GM19395 (cell line): ENCODE measurements at regions not wholly inside any gene's neighbourhood (a gene's known extent, or its start where the extent isn't known, plus 50 kb on each side); places are given as distances from the start of the nearest gene placed in this dataset.

Source experiments
- ATAC-seq: cut with Tn5 transposase; IDR thresholded peaks from one replicate; pipeline ENCODE4 v1.9.1; 2021; ENCODE audit warnings: mild to moderate bottlenecking, moderate library complexity; ENCODE audit not compliant: unreplicated experiment

GRCh38 chr1:37085393-37085792 is 51.1 kb upstream of the GRIK3 start:
- no peak for ATAC-seq

GRCh38 chr1:37089750-37090149 is 55.4 kb upstream of the GRIK3 start:
- no peak for ATAC-seq

GRCh38 chr1:37090671-37091070 is 56.4 kb upstream of the GRIK3 start:
- no peak for ATAC-seq

- no peak for ATAC-seq
Measured at GRCh38 chr1:37092937-37093336, 58.6 kb upstream of the GRIK3 start.

GRCh38 chr1:37094302-37094701 is 60.0 kb upstream of the GRIK3 start:
- ATAC-seq: no peak

GRCh38 chr1:37096523-37096922 is 62.2 kb upstream of the GRIK3 start:
- no peak for ATAC-seq

GRCh38 chr1:37097731-37098130 is 63.4 kb upstream of the GRIK3 start:
- ATAC-seq: no peak

GRCh38 chr1:37098237-37098636 is 63.9 kb upstream of the GRIK3 start:
- no peak for ATAC-seq

GRCh38 chr1:37100310-37100709 is 66.0 kb upstream of the GRIK3 start:
- no peak for ATAC-seq

- no peak for ATAC-seq
Measured at GRCh38 chr1:37102656-37103382, 68.5 kb upstream of the GRIK3 start.

GRCh38 chr1:37105911-37106310 is 71.6 kb upstream of the GRIK3 start:
- no peak for ATAC-seq

GRCh38 chr1:37107153-37107907 is 73.0 kb upstream of the GRIK3 start:
- ATAC-seq: no peak

GRCh38 chr1:37108596-37109188 is 74.4 kb upstream of the GRIK3 start:
- ATAC-seq: no peak

- no peak for ATAC-seq
Measured at GRCh38 chr1:37112430-37112829, 78.1 kb upstream of the GRIK3 start.

GRCh38 chr1:37113285-37113997 is 79.1 kb upstream of the GRIK3 start:
- no peak for ATAC-seq

- no peak for ATAC-seq
Measured at GRCh38 chr1:37118790-37119189, 84.5 kb upstream of the GRIK3 start.

GRCh38 chr1:37120279-37120678 is 86.0 kb upstream of the GRIK3 start:
- no peak for ATAC-seq

- ATAC-seq: no peak
Measured at GRCh38 chr1:37123276-37124115, 89.2 kb upstream of the GRIK3 start.

GRCh38 chr1:37124501-37124900 is 90.2 kb upstream of the GRIK3 start:
- ATAC-seq: no peak

GRCh38 chr1:37125295-37125694 is 91.0 kb upstream of the GRIK3 start:
- ATAC-seq: no peak
